ENCODE measurements at regions not wholly inside any gene's neighbourhood (a gene's known extent, or its start where the extent isn't known, plus 50 kb on each side); places are given as distances from the start of the nearest gene placed in this dataset.

GRCh38 chr6:88441346-88441745 lies 275.2 kb upstream of the CNR1 start:
- TF ChIP-seq CTCF (CRISPR knock-in tag; IDR thresholded peaks at IDR 0.05) (no peak), ZNF563 (CRISPR knock-in tag; IDR thresholded peaks at IDR 0.05) (no peak), ZFP1 (CRISPR knock-in tag; IDR thresholded peaks at IDR 0.05) (no peak), RFX5 (IDR thresholded peaks at IDR 0.05; ENCODE audit: low read depth, low read length) (no peak), CEBPB (IDR thresholded peaks at IDR 0.05; ENCODE audit: borderline replicate concordance, low read depth, low read length) (no peak), JUN (CRISPR knock-in tag; IDR thresholded peaks at IDR 0.05) (no peak), EZH2 (conservative IDR thresholded peaks at IDR 0.05; ENCODE audit: low read depth, low read length) (no peak), RELA (CRISPR knock-in tag; IDR thresholded peaks at IDR 0.05) (no peak), ZKSCAN5 (CRISPR knock-in tag; IDR thresholded peaks at IDR 0.05) (no peak)
- TF ChIP-seq, protein P1, sequence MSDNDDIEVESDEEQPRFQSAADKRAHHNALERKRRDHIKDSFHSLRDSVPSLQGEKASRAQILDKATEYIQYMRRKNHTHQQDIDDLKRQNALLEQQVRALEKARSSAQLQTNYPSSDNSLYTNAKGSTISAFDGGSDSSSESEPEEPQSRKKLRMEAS (IDR thresholded peaks at IDR 0.05) = no peak
- TF ChIP-seq, protein P2, sequence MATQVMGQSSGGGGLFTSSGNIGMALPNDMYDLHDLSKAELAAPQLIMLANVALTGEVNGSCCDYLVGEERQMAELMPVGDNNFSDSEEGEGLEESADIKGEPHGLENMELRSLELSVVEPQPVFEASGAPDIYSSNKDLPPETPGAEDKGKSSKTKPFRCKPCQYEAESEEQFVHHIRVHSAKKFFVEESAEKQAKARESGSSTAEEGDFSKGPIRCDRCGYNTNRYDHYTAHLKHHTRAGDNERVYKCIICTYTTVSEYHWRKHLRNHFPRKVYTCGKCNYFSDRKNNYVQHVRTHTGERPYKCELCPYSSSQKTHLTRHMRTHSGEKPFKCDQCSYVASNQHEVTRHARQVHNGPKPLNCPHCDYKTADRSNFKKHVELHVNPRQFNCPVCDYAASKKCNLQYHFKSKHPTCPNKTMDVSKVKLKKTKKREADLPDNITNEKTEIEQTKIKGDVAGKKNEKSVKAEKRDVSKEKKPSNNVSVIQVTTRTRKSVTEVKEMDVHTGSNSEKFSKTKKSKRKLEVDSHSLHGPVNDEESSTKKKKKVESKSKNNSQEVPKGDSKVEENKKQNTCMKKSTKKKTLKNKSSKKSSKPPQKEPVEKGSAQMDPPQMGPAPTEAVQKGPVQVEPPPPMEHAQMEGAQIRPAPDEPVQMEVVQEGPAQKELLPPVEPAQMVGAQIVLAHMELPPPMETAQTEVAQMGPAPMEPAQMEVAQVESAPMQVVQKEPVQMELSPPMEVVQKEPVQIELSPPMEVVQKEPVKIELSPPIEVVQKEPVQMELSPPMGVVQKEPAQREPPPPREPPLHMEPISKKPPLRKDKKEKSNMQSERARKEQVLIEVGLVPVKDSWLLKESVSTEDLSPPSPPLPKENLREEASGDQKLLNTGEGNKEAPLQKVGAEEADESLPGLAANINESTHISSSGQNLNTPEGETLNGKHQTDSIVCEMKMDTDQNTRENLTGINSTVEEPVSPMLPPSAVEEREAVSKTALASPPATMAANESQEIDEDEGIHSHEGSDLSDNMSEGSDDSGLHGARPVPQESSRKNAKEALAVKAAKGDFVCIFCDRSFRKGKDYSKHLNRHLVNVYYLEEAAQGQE (IDR thresholded peaks at IDR 0.05; ENCODE audit: borderline replicate concordance in 1 of 2, low read depth in 1 of 2, low read length in 2 of 2) = no peak
